ENCODE measurements at regions not wholly inside any gene's neighbourhood (a gene's known extent, or its start where the extent isn't known, plus 50 kb on each side); places are given as distances from the start of the nearest gene placed in this dataset.

DNA sequence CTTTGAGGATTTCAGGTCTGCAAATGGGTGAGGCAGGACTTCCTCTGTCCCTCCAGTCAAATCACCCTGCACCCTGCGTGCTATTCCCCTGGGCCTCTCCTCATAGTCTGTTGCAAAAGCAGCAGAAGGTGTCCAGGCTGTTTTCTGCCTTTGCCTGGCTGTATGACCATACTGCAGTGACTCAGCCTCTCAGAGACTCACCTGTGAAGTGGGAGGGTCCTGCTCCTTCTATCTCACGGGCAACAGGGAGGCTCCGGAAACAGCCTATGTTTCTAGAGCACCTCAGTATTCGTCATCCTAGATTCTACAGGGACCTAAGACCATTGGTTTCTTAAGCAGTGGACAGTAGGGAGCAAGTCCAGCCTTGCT lies 216.4 kb downstream of the TLE3 start:
- no peak for DNase-seq (ENCODE audit: low spot score)
- Histone ChIP-seq H3K4me1 (replicated peaks) (no peaks in the 10 kb centered on the region), H3K36me3 (no peaks in the 10 kb centered on the region), H3K4me3 (no peak overlapping the region), H3K27ac (no peak overlapping the region), H3K27me3 (replicated peaks; ENCODE audit: insufficient read depth) (no peaks in the 10 kb centered on the region), H3K9me3 (no peaks in the 10 kb centered on the region)
- WGBS = 82% methylated on average over 4 of the region's 4 CpGs
- intact Hi-C loops (cut with DNase I) = no loop called here
- TF ChIP-seq, protein P1, sequence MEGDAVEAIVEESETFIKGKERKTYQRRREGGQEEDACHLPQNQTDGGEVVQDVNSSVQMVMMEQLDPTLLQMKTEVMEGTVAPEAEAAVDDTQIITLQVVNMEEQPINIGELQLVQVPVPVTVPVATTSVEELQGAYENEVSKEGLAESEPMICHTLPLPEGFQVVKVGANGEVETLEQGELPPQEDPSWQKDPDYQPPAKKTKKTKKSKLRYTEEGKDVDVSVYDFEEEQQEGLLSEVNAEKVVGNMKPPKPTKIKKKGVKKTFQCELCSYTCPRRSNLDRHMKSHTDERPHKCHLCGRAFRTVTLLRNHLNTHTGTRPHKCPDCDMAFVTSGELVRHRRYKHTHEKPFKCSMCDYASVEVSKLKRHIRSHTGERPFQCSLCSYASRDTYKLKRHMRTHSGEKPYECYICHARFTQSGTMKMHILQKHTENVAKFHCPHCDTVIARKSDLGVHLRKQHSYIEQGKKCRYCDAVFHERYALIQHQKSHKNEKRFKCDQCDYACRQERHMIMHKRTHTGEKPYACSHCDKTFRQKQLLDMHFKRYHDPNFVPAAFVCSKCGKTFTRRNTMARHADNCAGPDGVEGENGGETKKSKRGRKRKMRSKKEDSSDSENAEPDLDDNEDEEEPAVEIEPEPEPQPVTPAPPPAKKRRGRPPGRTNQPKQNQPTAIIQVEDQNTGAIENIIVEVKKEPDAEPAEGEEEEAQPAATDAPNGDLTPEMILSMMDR (IDR thresholded peaks at IDR 0.05) = no peak
- TF ChIP-seq POLR2A (IDR thresholded peaks at IDR 0.05) = no peak

DNA sequence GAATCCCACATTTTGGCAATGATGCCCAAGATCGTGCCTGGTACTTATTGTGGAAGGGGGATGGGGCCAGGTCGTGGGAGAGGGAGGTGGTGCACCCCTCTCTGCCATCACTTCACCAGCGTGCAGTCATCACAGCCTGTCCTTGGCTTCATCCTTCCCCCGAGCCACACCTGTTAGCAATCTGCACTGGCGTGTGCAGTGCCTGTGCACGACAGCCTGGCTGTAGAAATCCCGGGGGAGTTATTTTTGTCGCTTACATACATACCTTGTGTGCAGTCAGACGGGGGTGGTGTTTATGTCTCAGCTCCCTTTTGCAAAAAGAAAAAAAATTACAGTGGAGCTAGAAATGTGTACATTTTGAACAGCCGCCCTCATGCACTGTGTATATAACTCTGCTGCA lies 216.0 kb downstream of the TLE3 start:
- Histone ChIP-seq H3K4me3 (no peak overlapping the region), H3K36me3 (no peaks in the 10 kb centered on the region), H3K27ac (no peak overlapping the region), H3K9me3 (no peaks in the 10 kb centered on the region), H3K4me1 (replicated peaks) (no peaks in the 10 kb centered on the region), H3K27me3 (replicated peaks; ENCODE audit: insufficient read depth) (no peaks in the 10 kb centered on the region)
- WGBS = 55% methylated on average over 10 of the region's 10 CpGs
- intact Hi-C loops (cut with DNase I) = no loop called here
- no peak for DNase-seq (ENCODE audit: low spot score)
- TF ChIP-seq POLR2A (IDR thresholded peaks at IDR 0.05) = no peak
- no peak for TF ChIP-seq POLR2AphosphoS5 (IDR thresholded peaks at IDR 0.05)

DNA sequence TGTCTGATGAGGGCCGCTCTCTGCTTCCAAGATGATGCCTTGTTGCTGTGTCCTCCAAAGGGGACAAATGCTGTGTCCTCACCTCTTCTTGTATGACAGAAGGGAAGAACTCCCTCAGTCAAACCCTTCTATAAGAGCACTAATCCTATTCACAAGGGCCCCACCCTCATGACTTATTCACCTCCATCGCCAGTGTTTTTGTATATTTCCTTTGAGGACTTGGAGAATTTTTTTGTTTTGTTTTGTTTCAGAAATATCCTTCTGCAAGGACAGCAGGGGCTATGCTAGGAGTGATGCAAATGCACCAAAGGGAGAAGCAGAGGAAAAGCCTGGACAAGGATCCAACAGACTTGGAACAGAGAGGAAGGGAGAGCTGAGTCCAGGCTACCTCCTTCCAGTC lies 214.4 kb downstream of the TLE3 start:
- Histone ChIP-seq H3K4me3 (no peak overlapping the region), H3K27ac (no peak overlapping the region), H3K27me3 (replicated peaks; ENCODE audit: insufficient read depth) (no peaks in the 10 kb centered on the region), H3K4me1 (replicated peaks) (no peaks in the 10 kb centered on the region), H3K9me3 (no peaks in the 10 kb centered on the region), H3K36me3 (no peaks in the 10 kb centered on the region)
- 97% methylated on average over 2 of the region's 2 CpGs for WGBS
- intact Hi-C loops (cut with DNase I) = no loop called here
- no peak for DNase-seq (ENCODE audit: low spot score)
- TF ChIP-seq, protein P1 (IDR thresholded peaks at IDR 0.05) = no peak
- TF ChIP-seq POLR2AphosphoS5 (IDR thresholded peaks at IDR 0.05) = no peak
- no peak for TF ChIP-seq POLR2A (IDR thresholded peaks at IDR 0.05)

DNA sequence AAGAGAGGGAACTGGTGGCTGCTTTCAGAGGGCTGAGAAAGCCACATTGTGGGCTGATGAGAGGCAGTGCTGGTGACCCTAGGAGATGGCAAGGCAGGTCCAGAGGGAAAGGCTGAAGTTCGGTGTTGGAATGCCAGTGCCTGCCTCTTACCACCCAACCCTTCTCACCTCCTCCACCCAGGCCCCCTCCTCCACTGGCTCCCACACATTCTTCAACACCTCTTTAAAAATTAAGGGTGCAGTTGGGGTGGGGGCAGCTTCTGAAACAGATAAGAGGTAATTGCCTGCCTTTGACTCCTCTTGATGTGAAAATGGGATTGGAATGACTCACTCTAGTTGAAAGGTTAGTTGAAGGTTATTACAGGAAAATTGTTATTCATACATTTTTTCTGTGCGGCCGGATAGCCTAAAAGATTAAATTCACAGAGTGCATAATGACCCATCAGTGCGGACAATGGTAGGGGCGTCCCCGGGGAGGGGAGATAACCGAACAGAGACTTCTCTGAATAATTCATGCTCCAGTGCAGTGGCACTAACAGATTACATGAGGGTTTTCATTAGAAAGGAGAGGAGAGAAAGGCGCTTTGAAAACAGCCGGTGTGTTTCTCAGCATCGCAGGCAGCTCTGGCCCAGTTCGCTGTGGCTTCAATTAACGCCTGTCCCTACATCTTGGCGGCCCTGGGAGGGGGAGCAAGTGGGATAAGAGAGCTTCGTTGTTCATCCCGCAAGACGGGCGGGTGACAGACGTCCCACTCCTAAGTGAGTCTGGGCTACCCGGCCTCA lies 212.4 kb downstream of the TLE3 start:
- Histone ChIP-seq H3K4me3 (no peak overlapping the region), H3K27me3 (replicated peaks; ENCODE audit: insufficient read depth) (no peaks in the 10 kb centered on the region), H3K9me3 (no peaks in the 10 kb centered on the region), H3K36me3 (no peaks in the 10 kb centered on the region), H3K27ac (no peak overlapping the region), H3K4me1 (replicated peaks) (no peaks in the 10 kb centered on the region)
- TF ChIP-seq POLR2A (IDR thresholded peaks at IDR 0.05) = no peak
- no peak for TF ChIP-seq POLR2AphosphoS5 (IDR thresholded peaks at IDR 0.05)
- TF ChIP-seq, protein P1 (IDR thresholded peaks at IDR 0.05) = no peak
- WGBS = 78% methylated on average over 19 of the region's 19 CpGs
- intact Hi-C loops (cut with DNase I) = no loop called here
- DNase-seq (ENCODE audit: low spot score) = no peak

DNA sequence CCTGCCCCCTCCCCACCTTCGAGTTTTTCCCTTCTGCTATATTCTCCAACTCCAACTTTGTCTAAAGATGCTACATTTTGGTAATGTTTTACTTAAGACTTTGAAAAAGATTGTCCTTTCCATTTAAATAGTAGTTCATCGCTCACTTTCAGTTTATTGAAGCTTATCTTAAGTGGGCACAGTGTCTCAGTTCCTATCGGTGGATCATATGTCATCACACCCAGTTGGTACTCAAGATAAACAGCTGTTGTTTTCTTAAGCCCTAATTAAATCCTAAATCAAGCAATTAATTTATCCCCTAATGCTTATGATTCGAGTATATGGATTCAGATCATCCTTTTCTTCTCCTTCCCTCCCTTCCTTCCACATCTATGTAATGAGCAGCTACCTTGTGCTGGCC lies 210.7 kb downstream of the TLE3 start:
- TF ChIP-seq POLR2AphosphoS5 (IDR thresholded peaks at IDR 0.05) = no peak
- TF ChIP-seq POLR2A (IDR thresholded peaks at IDR 0.05) = no peak
- TF ChIP-seq, protein P1 (IDR thresholded peaks at IDR 0.05) = no peak
- DNase-seq (ENCODE audit: low spot score) = no peak
- WGBS = 53% methylated on average over 4 of the region's 4 CpGs
- Histone ChIP-seq H3K27me3 (replicated peaks; ENCODE audit: insufficient read depth) (no peaks in the 10 kb centered on the region), H3K27ac (no peak overlapping the region), H3K9me3 (no peaks in the 10 kb centered on the region), H3K36me3 (no peaks in the 10 kb centered on the region), H3K4me3 (no peak overlapping the region), H3K4me1 (replicated peaks) (no peaks in the 10 kb centered on the region)
- intact Hi-C loops (cut with DNase I) = no loop called here

Data from prostate gland (tissue), 2 donors.